Stimulated activated naive B cell treated with anti-CD40 and anti-IgM and Interleukin-4, amounts not matched to agents 10 μg/mL and 1 μg/mL and 100 μg/mL, for 72 hours (primary cell): ENCODE measurements at regions not wholly inside any gene's neighbourhood (a gene's known extent, or its start where the extent isn't known, plus 50 kb on each side); places are given as distances from the start of the nearest gene placed in this dataset.

Source experiments
- ATAC-seq, 2 donors: fragments of 150-1000 bp; cut with Tn5 transposase; replicated peaks; 2 replicates each; pipeline ENCODE4 v1.10.0; 2021; ENCODE audit warnings: moderate library complexity in 1 of 2
- DNase-seq: peaks from one replicate; pipeline ENCODE4 v3.0.0; 2021
- H3K27ac Mint-ChIP-seq: one replicate; pipeline ENCODE4 v1.8.0; 2022; ENCODE audit warnings: mild to moderate bottlenecking, mixed read lengths
- H3K27me3 Mint-ChIP-seq, 2 donors: one replicate each; pipeline ENCODE4 v1.8.0; 2022; ENCODE audit warnings: mixed read lengths in 2 of 2
- H3K36me3 Mint-ChIP-seq, 2 donors: one replicate each; pipeline ENCODE4 v1.8.0; 2022; ENCODE audit warnings: mixed read lengths in 2 of 2, mild to moderate bottlenecking in 1 of 2
- H3K4me1 Mint-ChIP-seq, 2 donors: one replicate each; pipeline ENCODE4 v1.8.0; 2022; ENCODE audit warnings: mixed read lengths in 2 of 2, mild to moderate bottlenecking in 1 of 2
- H3K4me3 Mint-ChIP-seq, 2 donors: one replicate each; pipeline ENCODE4 v1.8.0; 2022; ENCODE audit warnings: mild to moderate bottlenecking in 2 of 2, mixed read lengths in 2 of 2, moderate library complexity in 1 of 2
- H3K9me3 Mint-ChIP-seq, 2 donors: one replicate each; pipeline ENCODE4 v1.8.0; 2022; ENCODE audit warnings: mixed read lengths in 2 of 2, mild to moderate bottlenecking in 1 of 2

DNA sequence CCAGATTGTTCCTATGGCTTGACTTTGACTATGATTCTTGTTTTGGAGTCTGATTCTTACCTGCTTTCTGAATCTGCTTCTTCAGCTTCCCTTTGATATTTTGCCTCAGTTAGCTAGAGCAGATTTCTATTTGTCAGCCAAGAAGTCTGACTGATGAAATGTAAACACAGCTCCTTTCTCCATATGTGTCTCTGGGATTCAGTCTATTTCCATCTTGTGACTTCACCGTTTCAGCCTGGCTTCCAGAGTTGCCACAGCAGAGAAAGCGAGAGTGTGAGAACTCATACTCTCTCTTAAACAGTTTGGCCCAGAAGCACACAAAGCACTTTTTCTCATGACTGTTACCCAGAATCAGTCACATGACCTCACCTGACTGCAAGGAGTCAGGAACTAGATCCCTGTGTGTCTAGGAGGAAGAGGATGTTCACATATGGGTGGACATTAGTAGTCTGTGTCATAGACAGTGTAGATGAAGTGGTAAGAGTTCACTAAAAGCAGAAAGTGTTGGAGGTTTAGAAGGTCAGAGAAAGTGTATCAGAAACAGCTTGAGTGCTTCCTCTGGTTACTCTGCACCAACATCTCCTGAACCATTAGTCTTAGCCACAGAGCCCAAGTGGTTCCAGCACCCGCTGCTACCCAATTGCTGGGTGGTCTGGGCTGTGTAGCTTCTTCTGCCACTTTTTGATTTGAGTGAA is 103.4 kb upstream of the CDK6 start:
- Mint-ChIP-seq H3K9me3 (peaks cover 17 to 34% of the 10 kb centered on the region in 2 donors), H3K27me3 (no peaks in the 10 kb centered on the region), H3K27ac (no peak overlapping the region), H3K4me1 (peaks cover 0 to 1% of the 10 kb centered on the region in 2 donors), H3K4me3 (no peak overlapping the region), H3K36me3 (no peaks in the 10 kb centered on the region)
- DNase-seq (no peak), ATAC-seq (no peak)

- H3K36me3 Mint-ChIP-seq = no peaks in the 10 kb centered on the region
Observed at GRCh38 chr7:92934096-92934495, 97.7 kb upstream of the CDK6 start.

GRCh38 chr7:92932450-92932849 is 96.1 kb upstream of the CDK6 start:
- peaks cover 2 to 4% of the 10 kb centered on the region in 2 donors for H3K9me3 Mint-ChIP-seq

More at GRCh38 chr7:92934096-92934495, 97.7 kb upstream of the CDK6 start:
- peaks cover 4 to 8% of the 10 kb centered on the region in 2 donors for H3K9me3 Mint-ChIP-seq
- ATAC-seq = no peak
- H3K27me3 Mint-ChIP-seq = no peaks in the 10 kb centered on the region
- DNase-seq = no peak
- H3K4me1 Mint-ChIP-seq = no peaks in the 10 kb centered on the region
- H3K27ac Mint-ChIP-seq = no peak overlapping the region
- no peak overlapping the region for H3K4me3 Mint-ChIP-seq

GRCh38 chr7:92930404-92930803 is 94.0 kb upstream of the CDK6 start:
- Mint-ChIP-seq H3K4me3 (no peak overlapping the region), H3K9me3 (peaks cover 2 to 4% of the 10 kb centered on the region in 2 donors), H3K36me3 (no peaks in the 10 kb centered on the region), H3K4me1 (no peaks in the 10 kb centered on the region), H3K27me3 (no peaks in the 10 kb centered on the region), H3K27ac (no peak overlapping the region)
- ATAC-seq (no peak), DNase-seq (no peak)

More at GRCh38 chr7:92932450-92932849, 96.1 kb upstream of the CDK6 start:
- Mint-ChIP-seq H3K36me3 (no peaks in the 10 kb centered on the region), H3K4me1 (no peaks in the 10 kb centered on the region), H3K27ac (no peak overlapping the region), H3K27me3 (no peaks in the 10 kb centered on the region), H3K4me3 (no peak overlapping the region)
- DNase-seq = no peak
- ATAC-seq = no peak

DNA sequence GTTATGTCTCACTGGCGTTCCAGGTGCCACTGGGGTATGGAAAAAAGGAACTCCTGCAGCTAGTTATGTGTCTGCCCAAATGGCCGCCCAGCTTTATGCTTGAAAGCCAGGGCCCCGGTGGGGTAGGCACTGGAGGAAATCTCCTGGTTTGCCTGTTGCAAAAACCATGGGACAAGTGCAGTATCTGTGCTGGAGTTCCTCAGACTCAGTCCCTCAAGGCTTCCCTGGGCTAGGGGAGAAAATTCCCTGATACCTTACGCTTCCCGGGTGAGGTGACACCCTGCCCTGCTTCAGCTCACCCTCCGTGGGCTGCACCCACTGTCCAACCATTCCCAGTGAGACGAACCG is 90.3 kb upstream of the CDK6 start:
- no peak for DNase-seq
- Mint-ChIP-seq H3K36me3 (no peaks in the 10 kb centered on the region), H3K27me3 (no peaks in the 10 kb centered on the region), H3K9me3 (peaks cover 2 to 4% of the 10 kb centered on the region in 2 donors), H3K4me1 (no peaks in the 10 kb centered on the region), H3K4me3 (no peak overlapping the region), H3K27ac (no peak overlapping the region)
- ATAC-seq = no peak

DNA sequence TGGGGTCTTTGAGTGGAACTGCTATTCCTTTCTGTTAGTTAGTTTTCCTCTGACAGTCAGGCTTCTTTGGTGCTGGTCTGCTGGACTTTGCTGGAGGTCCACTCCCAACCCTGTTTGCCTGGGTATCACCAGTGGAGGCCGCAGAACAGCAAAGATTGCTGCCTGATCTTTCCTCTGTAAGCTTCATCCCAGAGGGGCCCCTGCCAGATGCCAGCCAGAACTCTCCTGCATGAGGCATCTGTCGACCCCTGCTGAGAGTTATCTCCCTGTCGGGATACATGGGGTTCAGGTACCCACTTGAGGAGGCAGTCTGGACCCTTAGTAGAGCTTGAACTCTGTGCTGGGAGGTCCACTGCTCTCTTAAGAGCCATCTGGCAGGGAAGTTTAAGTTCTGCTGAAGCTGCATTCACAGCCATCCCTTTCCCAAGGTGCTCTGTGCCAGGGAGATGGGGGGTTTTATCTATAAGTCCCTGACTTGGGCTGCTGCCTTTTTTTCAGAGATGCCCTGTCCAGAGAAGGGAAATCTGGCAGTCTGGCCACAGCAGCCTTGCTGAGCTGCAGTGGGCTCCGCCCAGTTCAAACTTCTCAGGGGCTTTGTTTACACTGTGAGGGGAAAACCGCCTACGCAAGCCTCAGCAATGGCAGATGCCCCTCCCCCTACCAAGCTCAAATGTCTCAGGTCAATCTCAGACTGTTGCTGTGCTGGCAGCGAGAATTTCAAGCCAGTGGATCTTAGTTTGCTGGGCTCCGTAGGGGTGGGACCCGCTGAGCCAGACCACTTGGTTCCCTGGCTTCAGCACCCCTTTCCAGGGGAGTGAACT is 89.7 kb upstream of the CDK6 start:
- ATAC-seq = no peak
- Mint-ChIP-seq H3K4me3 (no peak overlapping the region), H3K27me3 (no peaks in the 10 kb centered on the region), H3K4me1 (no peaks in the 10 kb centered on the region), H3K27ac (no peak overlapping the region), H3K36me3 (no peaks in the 10 kb centered on the region), H3K9me3 (peaks cover 2 to 4% of the 10 kb centered on the region in 2 donors)
- DNase-seq = no peak

DNA sequence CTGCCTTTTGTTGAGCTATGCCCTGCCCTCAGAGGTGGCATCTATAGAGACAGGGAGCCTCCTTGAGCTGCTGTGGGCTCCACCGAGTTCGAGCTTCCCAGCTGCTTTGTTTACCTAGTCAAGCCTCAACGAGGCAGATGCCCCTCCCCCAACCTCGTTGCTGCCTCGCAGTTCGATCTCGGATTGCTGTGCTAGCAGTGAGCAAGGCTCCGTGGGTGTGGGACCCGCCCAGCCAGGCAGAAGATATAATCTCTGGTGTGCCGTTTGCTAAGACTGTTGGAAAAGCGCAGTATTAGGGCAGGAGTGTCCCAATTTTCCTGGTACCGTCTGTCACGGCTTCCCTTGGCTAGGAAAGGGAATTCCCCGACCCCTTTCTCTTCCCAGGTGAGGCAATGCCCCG is 88.4 kb upstream of the CDK6 start:
- Mint-ChIP-seq H3K27me3 (no peaks in the 10 kb centered on the region), H3K27ac (no peak overlapping the region), H3K9me3 (peaks cover 6% of the 10 kb centered on the region in 2 donors), H3K36me3 (no peaks in the 10 kb centered on the region), H3K4me1 (no peaks in the 10 kb centered on the region), H3K4me3 (no peak overlapping the region)
- ATAC-seq (no peak), DNase-seq (no peak)

GRCh38 chr7:92917230-92917629 is 80.9 kb upstream of the CDK6 start:
- ATAC-seq = no peak
- Mint-ChIP-seq H3K27me3 (no peaks in the 10 kb centered on the region), H3K9me3 (peaks cover 4 to 6% of the 10 kb centered on the region in 2 donors), H3K4me3 (no peak overlapping the region), H3K36me3 (no peaks in the 10 kb centered on the region), H3K27ac (no peak overlapping the region), H3K4me1 (no peaks in the 10 kb centered on the region)
- DNase-seq = no peak

DNA sequence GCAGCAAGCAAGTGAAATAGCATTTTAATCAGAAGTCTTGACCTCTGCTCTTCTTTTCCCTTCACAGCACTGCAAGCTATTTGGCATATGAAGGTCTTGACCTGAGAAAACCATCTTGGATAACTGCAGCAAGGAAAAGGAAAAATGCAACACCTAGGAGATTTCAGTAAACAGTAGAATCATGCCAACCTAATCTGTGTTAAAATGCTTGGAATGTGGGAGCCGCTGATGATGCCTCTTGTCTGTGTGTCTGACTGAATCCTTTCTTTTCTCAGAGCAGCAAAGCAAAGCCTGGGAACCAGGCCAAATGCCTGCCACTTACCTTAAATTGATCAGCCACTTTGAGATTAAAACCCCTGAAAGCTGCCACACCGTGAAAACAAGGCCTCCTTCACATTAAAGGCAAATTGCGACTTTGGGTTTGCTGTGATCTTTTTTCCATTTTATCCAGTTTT is 80.4 kb upstream of the CDK6 start:
- Mint-ChIP-seq H3K27me3 (no peaks in the 10 kb centered on the region), H3K4me1 (no peaks in the 10 kb centered on the region), H3K4me3 (no peak overlapping the region), H3K27ac (no peak overlapping the region), H3K9me3 (peaks cover 4 to 6% of the 10 kb centered on the region in 2 donors), H3K36me3 (no peaks in the 10 kb centered on the region)
- no peak for ATAC-seq
- DNase-seq = no peak

GRCh38 chr7:92915348-92915747 is 79.0 kb upstream of the CDK6 start:
- no peak for ATAC-seq
- Mint-ChIP-seq H3K9me3 (peaks cover 0 to under 1% of the 10 kb centered on the region in 2 donors), H3K36me3 (no peaks in the 10 kb centered on the region), H3K27ac (no peak overlapping the region), H3K4me3 (no peak overlapping the region), H3K4me1 (no peaks in the 10 kb centered on the region), H3K27me3 (no peaks in the 10 kb centered on the region)
- no peak for DNase-seq

DNA sequence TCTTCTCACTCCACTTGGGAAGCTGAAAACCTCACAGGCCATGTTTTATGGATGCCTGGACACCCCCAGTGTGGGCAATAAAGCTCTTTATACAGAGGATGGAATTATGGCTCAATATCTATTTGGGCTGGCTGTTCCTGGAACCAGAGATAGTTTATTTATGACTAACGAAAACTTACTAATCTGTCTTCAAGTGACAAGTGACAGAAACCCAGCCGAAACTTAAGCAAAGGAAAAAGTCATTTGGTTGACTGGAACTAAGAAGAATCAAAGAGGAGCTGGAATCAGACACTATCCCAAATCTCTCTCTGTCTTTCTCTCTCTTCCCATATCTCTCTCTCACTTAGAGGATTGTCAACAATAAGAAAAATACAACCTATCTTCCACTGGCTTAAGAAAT is 78.3 kb upstream of the CDK6 start:
- no peaks in the 10 kb centered on the region for H3K4me1 Mint-ChIP-seq
- no peak for DNase-seq
- no peak for ATAC-seq
- H3K27me3 Mint-ChIP-seq = no peaks in the 10 kb centered on the region
- H3K36me3 Mint-ChIP-seq = no peaks in the 10 kb centered on the region
- no peak overlapping the region for H3K27ac Mint-ChIP-seq
- no peak overlapping the region for H3K4me3 Mint-ChIP-seq
- H3K9me3 Mint-ChIP-seq = no peaks in the 10 kb centered on the region

- H3K27ac Mint-ChIP-seq = no peak overlapping the region
- no peaks in the 10 kb centered on the region for H3K9me3 Mint-ChIP-seq
Observed at GRCh38 chr7:92913849-92914248, 77.5 kb upstream of the CDK6 start.

DNA sequence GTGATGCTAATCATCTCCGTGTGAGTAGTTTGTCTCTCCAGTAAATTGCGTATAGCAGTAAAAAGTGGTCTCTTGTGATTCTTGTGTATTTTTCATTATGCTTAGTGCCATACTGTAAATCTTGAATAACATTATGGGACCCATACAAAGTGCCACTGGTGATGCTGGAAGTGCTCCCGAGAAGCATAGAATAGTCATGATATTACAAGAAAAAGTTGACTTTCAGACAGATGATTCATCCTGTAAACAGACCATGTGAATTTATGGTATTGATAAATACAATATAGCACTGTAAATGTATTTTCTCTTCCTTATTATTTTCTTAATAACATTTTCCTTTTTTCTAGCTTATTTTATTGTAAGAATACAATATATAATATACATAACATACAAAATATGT is 74.6 kb upstream of the CDK6 start:
- Mint-ChIP-seq H3K36me3 (no peaks in the 10 kb centered on the region), H3K27ac (no peak overlapping the region), H3K4me1 (no peaks in the 10 kb centered on the region), H3K9me3 (no peaks in the 10 kb centered on the region), H3K4me3 (no peak overlapping the region), H3K27me3 (no peaks in the 10 kb centered on the region)
- no peak for ATAC-seq
- DNase-seq = no peak

More at GRCh38 chr7:92913849-92914248, 77.5 kb upstream of the CDK6 start:
- H3K4me3 Mint-ChIP-seq = no peak overlapping the region
- H3K4me1 Mint-ChIP-seq = no peaks in the 10 kb centered on the region
- DNase-seq (no peak), ATAC-seq (no peak)
- no peaks in the 10 kb centered on the region for H3K27me3 Mint-ChIP-seq
- H3K36me3 Mint-ChIP-seq = no peaks in the 10 kb centered on the region

- Mint-ChIP-seq H3K27me3 (no peaks in the 10 kb centered on the region), H3K4me3 (no peak overlapping the region), H3K4me1 (peaks cover under 1 to 2% of the 10 kb centered on the region in 2 donors), H3K9me3 (no peaks in the 10 kb centered on the region), H3K36me3 (no peaks in the 10 kb centered on the region), H3K27ac (no peak overlapping the region)
- ATAC-seq (no peak), DNase-seq (no peak)
Observed at GRCh38 chr7:92909686-92910475, 73.5 kb upstream of the CDK6 start.
